A549 (cell line): ENCODE measurements at regions not wholly inside any gene's neighbourhood (a gene's known extent, or its start where the extent isn't known, plus 50 kb on each side); places are given as distances from the start of the nearest gene placed in this dataset.

ENCODE experiments used
- BCL3 ChIP-seq: fragments of >200 bp; sonication (Bioruptor Twin); formaldehyde crosslinking; IDR thresholded peaks from 3 replicates; pipeline ENCODE4 v1.6.1; 2016
- CTCF ChIP-seq: fragments of >200 bp; sonication (Bioruptor Twin); formaldehyde crosslinking; IDR thresholded peaks from 3 replicates; pipeline ENCODE4 v1.5.1; 2016
- ELK1 ChIP-seq: fragments of 150-350 bp; IDR thresholded peaks from 2 replicates; pipeline ENCODE4 v1.6.1; 2014; ENCODE audit warnings: low read depth, mild to moderate bottlenecking, low read length
- MYC ChIP-seq: IDR thresholded peaks from 2 replicates; pipeline ENCODE4 v1.6.1; 2012; ENCODE audit warnings: mild to moderate bottlenecking, inconsistent platforms, low read length, improper control_type of control experiment, borderline replicate concordance

DNA sequence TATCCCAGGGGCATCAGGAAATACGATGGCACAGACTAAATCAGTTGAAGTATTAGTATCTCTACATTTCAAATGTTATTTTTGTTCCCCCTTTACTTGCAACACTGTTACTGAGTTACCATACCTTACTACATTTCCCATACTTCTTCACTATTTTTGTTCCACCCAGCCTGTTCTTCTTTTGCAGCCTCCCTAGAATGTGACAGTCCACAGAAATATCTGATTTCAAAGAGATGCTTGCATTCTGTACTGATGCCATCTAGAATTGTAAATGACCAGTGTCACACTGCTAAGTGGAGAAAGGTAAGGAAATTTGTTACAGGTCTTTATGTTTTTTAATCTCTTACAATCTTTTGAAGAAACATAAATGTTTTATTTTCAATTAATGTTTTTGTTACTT is 279.9 kb downstream of the CCER1 start:
- TF ChIP-seq ELK1 (no peak), CTCF (no peak), BCL3 (no peak), MYC (no peak)
